ENCODE measurements at regions not wholly inside any gene's neighbourhood (a gene's known extent, or its start where the extent isn't known, plus 50 kb on each side); places are given as distances from the start of the nearest gene placed in this dataset.

DNA sequence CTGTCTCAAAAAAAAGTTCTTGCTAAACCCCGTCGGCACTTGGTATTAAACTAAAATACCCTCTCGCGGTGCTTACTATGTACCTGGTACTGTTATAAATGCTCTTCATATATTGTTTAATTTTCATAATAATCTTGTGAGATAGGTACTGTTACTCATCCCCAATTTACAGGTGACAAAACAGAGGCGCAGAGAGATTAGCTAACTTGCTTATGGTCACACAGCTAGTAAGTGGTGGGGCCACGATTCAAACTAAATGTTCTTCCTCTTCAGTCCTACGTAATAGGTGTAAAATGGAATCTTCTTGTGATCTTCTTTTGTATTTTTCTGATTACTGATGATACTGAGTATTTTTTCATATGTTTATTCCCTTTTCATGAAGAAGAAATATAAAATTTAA, 51.3 kb downstream of the TET3 start:
- no peak overlapping the region for H3K4me3 ChIP-seq (ENCODE audit: insufficient read depth, low read depth, low read length)
- H3K36me3 ChIP-seq (replicated peaks; ENCODE audit: control insufficient read depth, insufficient read depth, low read length) = no peaks in the 10 kb centered on the region
- no peak for DNase-seq
- no peaks in the 10 kb centered on the region for H3K27me3 ChIP-seq (ENCODE audit: control insufficient read depth, insufficient read depth, low read length)

DNA sequence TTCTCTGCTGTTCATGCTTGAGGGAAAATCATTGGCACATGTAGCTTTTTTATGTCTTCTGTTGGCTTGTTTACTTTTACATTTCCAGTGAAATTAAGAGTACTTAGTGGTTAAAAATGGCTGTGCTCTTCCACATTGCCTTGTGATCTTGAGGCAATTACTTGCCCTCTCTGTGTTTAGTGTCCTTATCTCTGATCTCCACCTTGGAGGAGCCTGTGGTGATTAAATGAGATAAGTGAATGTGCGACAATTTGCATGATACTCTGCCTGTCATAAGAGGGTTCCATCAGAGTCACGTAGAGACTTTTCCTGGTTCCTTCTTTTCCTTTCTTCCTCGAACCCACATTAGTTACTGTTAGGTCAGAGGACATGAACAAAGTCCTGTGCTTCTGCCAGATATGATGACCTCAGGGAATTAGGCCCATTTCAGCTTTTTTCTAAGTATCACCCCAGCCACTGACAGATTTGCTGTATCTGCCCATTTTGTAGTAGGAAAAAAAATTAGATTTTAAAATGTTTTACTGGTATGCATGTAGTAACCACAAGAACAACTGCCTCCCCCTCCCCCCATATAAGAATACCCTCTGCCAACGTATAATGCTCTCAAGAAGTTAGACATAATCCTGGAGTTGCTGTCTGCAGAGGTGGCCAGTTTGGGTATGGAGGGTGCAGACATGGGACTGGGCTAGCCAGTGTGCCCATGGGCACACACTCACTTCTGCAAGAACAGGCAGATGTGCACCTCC, 51.9 kb downstream of the TET3 start:
- no peak for DNase-seq

DNA sequence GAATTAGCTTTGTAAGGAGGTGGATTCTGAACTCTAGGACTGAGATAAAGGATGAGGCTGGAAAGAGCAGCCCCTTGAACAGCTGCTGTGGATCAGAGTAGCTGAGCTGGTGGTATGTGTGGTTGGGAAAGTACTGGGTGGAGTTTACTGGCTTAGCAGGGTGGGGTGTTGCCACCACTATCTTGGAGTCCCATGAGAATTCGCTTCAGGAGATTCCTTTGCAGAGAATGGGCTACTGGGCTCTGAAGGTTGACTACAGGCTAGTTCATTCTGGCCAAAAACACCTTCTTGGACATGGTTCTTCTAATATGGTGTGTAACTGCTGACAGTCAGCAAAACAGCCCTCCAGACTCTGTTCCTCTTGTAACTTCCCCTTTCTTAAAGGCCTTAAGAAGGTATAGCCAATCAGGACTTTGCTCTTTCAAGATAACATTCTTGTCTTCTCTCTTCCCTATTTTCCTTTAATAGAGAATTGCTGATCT, 52.7 kb downstream of the TET3 start:
- H3K36me3 ChIP-seq (replicated peaks; ENCODE audit: control insufficient read depth, insufficient read depth, low read length) = no peaks in the 10 kb centered on the region
- no peak for DNase-seq
- no peak overlapping the region for H3K4me3 ChIP-seq (ENCODE audit: insufficient read depth, low read depth, low read length)
- H3K27me3 ChIP-seq (ENCODE audit: control insufficient read depth, insufficient read depth, low read length) = no peaks in the 10 kb centered on the region

More for the DNA sequence above, 51.9 kb downstream of the TET3 start:
- no peaks in the 10 kb centered on the region for H3K27me3 ChIP-seq (ENCODE audit: control insufficient read depth, insufficient read depth, low read length)
- H3K4me3 ChIP-seq (ENCODE audit: insufficient read depth, low read depth, low read length) = no peak overlapping the region
- no peaks in the 10 kb centered on the region for H3K36me3 ChIP-seq (replicated peaks; ENCODE audit: control insufficient read depth, insufficient read depth, low read length)

GRCh38 chr2:74039611-74040010, 54.9 kb downstream of the TET3 start:
- Histone ChIP-seq H3K36me3 (replicated peaks; ENCODE audit: control insufficient read depth, insufficient read depth, low read length) (no peaks in the 10 kb centered on the region), H3K27me3 (ENCODE audit: control insufficient read depth, insufficient read depth, low read length) (no peaks in the 10 kb centered on the region), H3K4me3 (ENCODE audit: insufficient read depth, low read depth, low read length) (no peak overlapping the region)
- no peak for DNase-seq

GRCh38 chr2:74041182-74041581, 56.5 kb downstream of the TET3 start:
- Histone ChIP-seq H3K4me3 (ENCODE audit: insufficient read depth, low read depth, low read length) (no peak overlapping the region), H3K36me3 (replicated peaks; ENCODE audit: control insufficient read depth, insufficient read depth, low read length) (no peaks in the 10 kb centered on the region), H3K27me3 (ENCODE audit: control insufficient read depth, insufficient read depth, low read length) (no peaks in the 10 kb centered on the region)
- DNase-seq = no peak

DNA sequence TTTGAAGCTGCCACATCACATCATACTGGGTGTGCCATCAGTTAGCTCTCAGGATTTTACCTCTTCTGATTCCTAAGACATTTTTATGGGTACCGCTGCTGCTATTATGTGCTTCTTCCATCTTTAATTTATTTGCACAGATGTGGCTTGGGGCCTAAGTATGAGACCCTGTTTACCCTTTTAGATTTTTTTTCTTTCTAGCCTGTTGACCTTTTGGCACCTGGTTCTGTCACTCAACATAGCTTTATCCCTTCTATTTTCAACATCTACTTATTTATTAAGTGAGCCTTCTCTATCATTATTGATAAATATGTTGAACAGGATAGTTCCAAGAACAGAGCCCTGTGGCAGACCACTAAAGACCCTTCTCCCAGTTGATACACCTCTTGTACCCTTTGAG, 57.0 kb downstream of the TET3 start:
- DNase-seq = no peak
- Histone ChIP-seq H3K27me3 (ENCODE audit: control insufficient read depth, insufficient read depth, low read length) (no peaks in the 10 kb centered on the region), H3K4me3 (ENCODE audit: insufficient read depth, low read depth, low read length) (no peak overlapping the region), H3K36me3 (replicated peaks; ENCODE audit: control insufficient read depth, insufficient read depth, low read length) (no peaks in the 10 kb centered on the region)

GRCh38 chr2:74042606-74043005, 57.9 kb downstream of the TET3 start:
- Histone ChIP-seq H3K27me3 (ENCODE audit: control insufficient read depth, insufficient read depth, low read length) (no peaks in the 10 kb centered on the region), H3K4me3 (ENCODE audit: insufficient read depth, low read depth, low read length) (no peak overlapping the region), H3K36me3 (replicated peaks; ENCODE audit: control insufficient read depth, insufficient read depth, low read length) (no peaks in the 10 kb centered on the region; the same call in 1 of the 2 replicates)
- DNase-seq = no peak

DNA sequence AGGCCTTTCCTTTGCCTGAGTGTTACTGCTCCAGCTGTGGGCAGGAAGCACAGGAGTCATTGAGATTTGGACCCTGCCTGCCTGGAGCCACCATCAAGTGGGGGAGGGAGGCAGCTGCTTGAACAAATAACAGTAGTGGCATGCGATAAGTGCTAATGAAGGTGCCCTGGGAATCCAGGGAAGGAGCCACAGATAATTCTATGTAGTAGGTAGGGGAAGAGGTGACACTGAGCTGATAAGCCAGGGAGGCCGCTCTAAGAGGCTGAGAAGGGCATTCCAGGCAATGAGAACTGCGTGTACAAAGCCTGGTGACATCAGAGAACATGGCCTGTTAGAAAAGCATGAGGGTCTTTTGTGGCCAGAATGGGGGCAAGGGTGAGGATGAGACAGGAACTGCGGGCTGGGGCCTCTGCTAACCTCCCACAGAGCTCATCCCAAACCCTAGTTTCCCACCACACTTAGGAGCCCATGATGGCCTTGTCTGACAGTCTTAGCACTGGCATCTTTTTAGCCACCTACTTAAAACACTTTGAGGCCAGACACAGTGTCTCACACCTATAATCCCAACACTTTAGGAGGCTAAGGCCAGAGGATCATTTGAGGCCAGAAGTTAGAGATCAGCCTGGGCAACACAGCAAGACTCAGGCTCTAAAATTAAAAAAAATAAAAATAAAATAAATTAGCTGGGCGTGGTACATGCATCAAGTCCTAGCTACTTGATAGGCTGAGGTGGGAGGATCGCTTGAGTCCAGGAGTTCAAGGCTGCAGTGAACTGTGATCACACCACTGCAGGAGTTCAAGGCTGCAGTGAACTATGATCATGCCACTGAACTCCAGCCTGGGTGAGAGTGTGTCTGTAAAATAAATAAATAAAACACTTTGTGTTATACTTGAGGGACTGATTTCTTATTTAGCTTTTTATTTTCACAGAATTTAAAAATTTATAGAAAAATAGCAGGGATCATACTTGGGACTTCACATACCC, 58.9 kb downstream of the TET3 start:
- Histone ChIP-seq H3K27me3 (ENCODE audit: control insufficient read depth, insufficient read depth, low read length) (no peaks in the 10 kb centered on the region), H3K36me3 (replicated peaks; ENCODE audit: control insufficient read depth, insufficient read depth, low read length) (no peaks in the 10 kb centered on the region; the same call in 1 of the 2 replicates), H3K4me3 (ENCODE audit: insufficient read depth, low read depth, low read length) (no peak overlapping the region)
- no peak for DNase-seq

DNA sequence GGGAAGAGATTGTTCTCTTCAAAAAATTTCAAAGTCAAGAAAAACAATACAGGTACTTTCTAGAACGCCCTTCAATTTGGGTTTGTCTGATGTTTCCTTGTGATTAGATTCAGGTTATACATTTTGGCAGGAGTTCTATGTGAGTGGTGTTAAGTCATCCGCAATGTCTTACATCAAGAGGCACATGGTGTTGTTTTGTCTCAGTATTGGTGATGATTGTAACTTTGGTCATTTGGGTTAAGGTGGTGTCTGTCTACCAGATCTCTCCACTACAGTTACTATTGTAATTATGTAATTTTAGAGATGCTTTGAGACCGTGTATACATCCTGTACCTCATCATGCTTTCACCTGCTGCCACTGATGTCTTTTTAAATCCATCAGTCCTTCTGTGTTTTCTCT, 60.3 kb downstream of the TET3 start:
- Histone ChIP-seq H3K36me3 (replicated peaks; ENCODE audit: control insufficient read depth, insufficient read depth, low read length) (no peaks in the 10 kb centered on the region; the same call in 1 of the 2 replicates), H3K4me3 (ENCODE audit: insufficient read depth, low read depth, low read length) (no peak overlapping the region), H3K27me3 (ENCODE audit: control insufficient read depth, insufficient read depth, low read length) (no peaks in the 10 kb centered on the region)
- DNase-seq = no peak

- DNase-seq = no peak
- H3K27me3 ChIP-seq (ENCODE audit: control insufficient read depth, insufficient read depth, low read length) = no peaks in the 10 kb centered on the region
- no peak overlapping the region for H3K4me3 ChIP-seq (ENCODE audit: insufficient read depth, low read depth, low read length)
- no peaks in the 10 kb centered on the region; the same call in 1 of the 2 replicates for H3K36me3 ChIP-seq (replicated peaks; ENCODE audit: control insufficient read depth, insufficient read depth, low read length)
Measured at GRCh38 chr2:74045454-74045853, 60.7 kb downstream of the TET3 start.

GRCh38 chr2:74046441-74046840, 61.7 kb downstream of the TET3 start:
- Histone ChIP-seq H3K36me3 (replicated peaks; ENCODE audit: control insufficient read depth, insufficient read depth, low read length) (no peaks in the 10 kb centered on the region; the same call in 1 of the 2 replicates), H3K4me3 (ENCODE audit: insufficient read depth, low read depth, low read length) (no peak overlapping the region), H3K27me3 (ENCODE audit: control insufficient read depth, insufficient read depth, low read length) (no peaks in the 10 kb centered on the region)
- no peak for DNase-seq

DNA sequence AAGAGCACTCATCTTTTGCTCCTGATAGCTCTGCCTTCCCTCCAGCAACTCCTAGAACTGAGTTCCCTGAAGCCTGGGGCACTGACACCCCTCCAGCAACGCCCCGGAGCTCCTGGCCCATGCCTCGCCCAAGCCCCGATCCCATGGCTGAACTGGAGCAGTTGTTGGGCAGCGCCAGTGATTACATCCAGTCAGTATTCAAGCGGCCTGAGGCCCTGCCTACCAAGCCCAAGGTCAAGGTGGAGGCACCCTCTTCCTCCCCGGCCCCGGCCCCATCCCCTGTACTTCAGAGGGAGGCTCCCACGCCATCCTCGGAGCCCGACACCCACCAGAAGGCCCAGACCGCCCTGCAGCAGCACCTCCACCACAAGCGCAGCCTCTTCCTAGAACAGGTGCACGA, 62.4 kb downstream of the TET3 start:
- H3K36me3 ChIP-seq (replicated peaks; ENCODE audit: control insufficient read depth, insufficient read depth, low read length) = no peaks in the 10 kb centered on the region; the same call in 1 of the 2 replicates
- H3K27me3 ChIP-seq (ENCODE audit: control insufficient read depth, insufficient read depth, low read length) = no peaks in the 10 kb centered on the region
- no peak for DNase-seq
- no peak overlapping the region for H3K4me3 ChIP-seq (ENCODE audit: insufficient read depth, low read depth, low read length)

- no peak overlapping the region for H3K4me3 ChIP-seq (ENCODE audit: insufficient read depth, low read depth, low read length)
- no peaks in the 10 kb centered on the region for H3K27me3 ChIP-seq (ENCODE audit: control insufficient read depth, insufficient read depth, low read length)
- no peak for DNase-seq
- no peaks in the 10 kb centered on the region; the same call in 1 of the 2 replicates for H3K36me3 ChIP-seq (replicated peaks; ENCODE audit: control insufficient read depth, insufficient read depth, low read length)
Measured at GRCh38 chr2:74048147-74048546, 63.4 kb downstream of the TET3 start.

GRCh38 chr2:74048843-74049519, 64.3 kb downstream of the TET3 start:
- no peak overlapping the region for H3K4me3 ChIP-seq (ENCODE audit: insufficient read depth, low read depth, low read length)
- H3K36me3 ChIP-seq (replicated peaks; ENCODE audit: control insufficient read depth, insufficient read depth, low read length) = no peaks in the 10 kb centered on the region; the same call in 1 of the 2 replicates
- H3K27me3 ChIP-seq (ENCODE audit: control insufficient read depth, insufficient read depth, low read length) = no peaks in the 10 kb centered on the region
- DNase-seq = no peak

All from H7 (cell line).